ENCODE measurements at regions not wholly inside any gene's neighbourhood (a gene's known extent, or its start where the extent isn't known, plus 50 kb on each side); places are given as distances from the start of the nearest gene placed in this dataset.

- H3K27me3 Mint-ChIP-seq (ENCODE audit: low read depth): peaks cover 58% of the 10 kb centered on the region
- no peak for DNase-seq (ENCODE audit: low spot score)
- H3K36me3 Mint-ChIP-seq (ENCODE audit: low read depth): no peaks in the 10 kb centered on the region
- no peak overlapping the region for H3K27ac Mint-ChIP-seq
- no peaks in the 10 kb centered on the region for H3K9me3 Mint-ChIP-seq
- H3K4me1 Mint-ChIP-seq (ENCODE audit: low read depth): peaks cover 5% of the 10 kb centered on the region
- no peak overlapping the region for H3K4me3 Mint-ChIP-seq
These were observed 185.4 kb upstream of the SERP2 start for GRCh38 chr13:44188257-44188656.

GRCh38 chr13:44189085-44189484, 184.5 kb upstream of the SERP2 start:
- DNase-seq (ENCODE audit: low spot score): no peak
- Mint-ChIP-seq H3K36me3 (ENCODE audit: low read depth) (no peaks in the 10 kb centered on the region), H3K27ac (no peak overlapping the region), H3K27me3 (ENCODE audit: low read depth) (peaks cover 60% of the 10 kb centered on the region), H3K9me3 (no peaks in the 10 kb centered on the region), H3K4me3 (no peak overlapping the region), H3K4me1 (ENCODE audit: low read depth) (peaks cover 5% of the 10 kb centered on the region)

GRCh38 chr13:44191103-44191502, 182.5 kb upstream of the SERP2 start:
- peaks cover 59% of the 10 kb centered on the region for H3K27me3 Mint-ChIP-seq (ENCODE audit: low read depth)
- no peak overlapping the region for H3K4me3 Mint-ChIP-seq
- H3K9me3 Mint-ChIP-seq: no peaks in the 10 kb centered on the region
- H3K36me3 Mint-ChIP-seq (ENCODE audit: low read depth): no peaks in the 10 kb centered on the region
- H3K27ac Mint-ChIP-seq: no peak overlapping the region
- peaks cover 12% of the 10 kb centered on the region for H3K4me1 Mint-ChIP-seq (ENCODE audit: low read depth)
- no peak for DNase-seq (ENCODE audit: low spot score)

GRCh38 chr13:44191504-44192171, 182.0 kb upstream of the SERP2 start:
- no peak overlapping the region for H3K4me3 Mint-ChIP-seq
- peaks cover 61% of the 10 kb centered on the region for H3K27me3 Mint-ChIP-seq (ENCODE audit: low read depth)
- DNase-seq (ENCODE audit: low spot score): peak; percentile 19
- no peaks in the 10 kb centered on the region for H3K9me3 Mint-ChIP-seq
- no peaks in the 10 kb centered on the region for H3K36me3 Mint-ChIP-seq (ENCODE audit: low read depth)
- H3K27ac Mint-ChIP-seq: no peak overlapping the region
- peaks cover 16% of the 10 kb centered on the region for H3K4me1 Mint-ChIP-seq (ENCODE audit: low read depth)

GRCh38 chr13:44193731-44194130, 179.9 kb upstream of the SERP2 start:
- DNase-seq (ENCODE audit: low spot score): no peak
- Mint-ChIP-seq H3K9me3 (no peaks in the 10 kb centered on the region), H3K36me3 (ENCODE audit: low read depth) (no peaks in the 10 kb centered on the region), H3K4me3 (no peak overlapping the region), H3K4me1 (ENCODE audit: low read depth) (peaks cover 31% of the 10 kb centered on the region), H3K27ac (no peak overlapping the region), H3K27me3 (ENCODE audit: low read depth) (peaks cover 57% of the 10 kb centered on the region)

GRCh38 chr13:44195245-44195644, 178.4 kb upstream of the SERP2 start:
- DNase-seq (ENCODE audit: low spot score): no peak
- Mint-ChIP-seq H3K36me3 (ENCODE audit: low read depth) (no peaks in the 10 kb centered on the region), H3K4me3 (no peak overlapping the region), H3K4me1 (ENCODE audit: low read depth) (peaks cover 34% of the 10 kb centered on the region), H3K9me3 (no peaks in the 10 kb centered on the region), H3K27me3 (ENCODE audit: low read depth) (peaks cover 62% of the 10 kb centered on the region), H3K27ac (no peak overlapping the region)

GRCh38 chr13:44196196-44196751, 177.3 kb upstream of the SERP2 start:
- Mint-ChIP-seq H3K9me3 (no peaks in the 10 kb centered on the region), H3K4me1 (ENCODE audit: low read depth) (peaks cover 34% of the 10 kb centered on the region), H3K27me3 (ENCODE audit: low read depth) (peaks cover 61% of the 10 kb centered on the region), H3K36me3 (ENCODE audit: low read depth) (no peaks in the 10 kb centered on the region), H3K27ac (no peak overlapping the region), H3K4me3 (no peak overlapping the region)
- no peak for DNase-seq (ENCODE audit: low spot score)

GRCh38 chr13:44197791-44198770, 175.5 kb upstream of the SERP2 start:
- DNase-seq (ENCODE audit: low spot score): peak; percentile 68
- Mint-ChIP-seq H3K27ac (peak overlapping the region; percentile 28), H3K27me3 (ENCODE audit: low read depth) (peaks cover 49% of the 10 kb centered on the region), H3K9me3 (no peaks in the 10 kb centered on the region), H3K4me1 (ENCODE audit: low read depth) (peaks cover 29% of the 10 kb centered on the region), H3K36me3 (ENCODE audit: low read depth) (no peaks in the 10 kb centered on the region), H3K4me3 (peak overlapping the region; percentile 40)

- DNase-seq (ENCODE audit: low spot score): no peak
- Mint-ChIP-seq H3K36me3 (ENCODE audit: low read depth) (no peaks in the 10 kb centered on the region), H3K4me3 (no peak overlapping the region), H3K27ac (no peak overlapping the region), H3K27me3 (ENCODE audit: low read depth) (peaks cover 44% of the 10 kb centered on the region), H3K4me1 (ENCODE audit: low read depth) (peaks cover 29% of the 10 kb centered on the region), H3K9me3 (no peaks in the 10 kb centered on the region)
These were observed 174.8 kb upstream of the SERP2 start for GRCh38 chr13:44198826-44199225.

GRCh38 chr13:44199627-44200207, 173.9 kb upstream of the SERP2 start:
- H3K9me3 Mint-ChIP-seq: no peaks in the 10 kb centered on the region
- H3K27me3 Mint-ChIP-seq (ENCODE audit: low read depth): peaks cover 46% of the 10 kb centered on the region
- H3K4me3 Mint-ChIP-seq: no peak overlapping the region
- peaks cover 29% of the 10 kb centered on the region for H3K4me1 Mint-ChIP-seq (ENCODE audit: low read depth)
- no peak overlapping the region for H3K27ac Mint-ChIP-seq
- no peaks in the 10 kb centered on the region for H3K36me3 Mint-ChIP-seq (ENCODE audit: low read depth)
- no peak for DNase-seq (ENCODE audit: low spot score)

- H3K4me1 Mint-ChIP-seq (ENCODE audit: low read depth): no peaks in the 10 kb centered on the region
- H3K27ac Mint-ChIP-seq: no peak overlapping the region
- H3K36me3 Mint-ChIP-seq (ENCODE audit: low read depth): no peaks in the 10 kb centered on the region
- no peaks in the 10 kb centered on the region for H3K9me3 Mint-ChIP-seq
- H3K4me3 Mint-ChIP-seq: no peak overlapping the region
- peaks cover 43% of the 10 kb centered on the region for H3K27me3 Mint-ChIP-seq (ENCODE audit: low read depth)
- DNase-seq (ENCODE audit: low spot score): no peak
These were observed 167.2 kb upstream of the SERP2 start for GRCh38 chr13:44206434-44206833.

GRCh38 chr13:44207476-44207875, 166.1 kb upstream of the SERP2 start:
- no peak overlapping the region for H3K4me3 Mint-ChIP-seq

GRCh38 chr13:44210525-44210924, 163.1 kb upstream of the SERP2 start:
- Mint-ChIP-seq H3K4me1 (ENCODE audit: low read depth) (no peaks in the 10 kb centered on the region), H3K27ac (no peak overlapping the region), H3K27me3 (ENCODE audit: low read depth) (peaks cover 46% of the 10 kb centered on the region), H3K9me3 (no peaks in the 10 kb centered on the region), H3K36me3 (ENCODE audit: low read depth) (no peaks in the 10 kb centered on the region), H3K4me3 (no peak overlapping the region)
- DNase-seq (ENCODE audit: low spot score): no peak

More at GRCh38 chr13:44207476-44207875, 166.1 kb upstream of the SERP2 start:
- H3K36me3 Mint-ChIP-seq (ENCODE audit: low read depth): no peaks in the 10 kb centered on the region
- H3K4me1 Mint-ChIP-seq (ENCODE audit: low read depth): no peaks in the 10 kb centered on the region
- H3K27ac Mint-ChIP-seq: no peak overlapping the region
- H3K9me3 Mint-ChIP-seq: no peaks in the 10 kb centered on the region
- peaks cover 44% of the 10 kb centered on the region for H3K27me3 Mint-ChIP-seq (ENCODE audit: low read depth)
- DNase-seq (ENCODE audit: low spot score): no peak

- Mint-ChIP-seq H3K4me1 (ENCODE audit: low read depth) (no peaks in the 10 kb centered on the region), H3K9me3 (no peaks in the 10 kb centered on the region), H3K4me3 (no peak overlapping the region), H3K27ac (no peak overlapping the region), H3K36me3 (ENCODE audit: low read depth) (no peaks in the 10 kb centered on the region), H3K27me3 (ENCODE audit: low read depth) (peaks cover 45% of the 10 kb centered on the region)
- no peak for DNase-seq (ENCODE audit: low spot score)
These were observed 162.3 kb upstream of the SERP2 start for GRCh38 chr13:44211286-44211685.

Data from T-helper 2 cell treated with Interferon-gamma antibody and Interleukin-4, amounts not matched to agents 5 μg/mL and 100 μg/mL, for 36 hours (primary cell).